ENCODE measurements at regions not wholly inside any gene's neighbourhood (a gene's known extent, or its start where the extent isn't known, plus 50 kb on each side); places are given as distances from the start of the nearest gene placed in this dataset.

DNA sequence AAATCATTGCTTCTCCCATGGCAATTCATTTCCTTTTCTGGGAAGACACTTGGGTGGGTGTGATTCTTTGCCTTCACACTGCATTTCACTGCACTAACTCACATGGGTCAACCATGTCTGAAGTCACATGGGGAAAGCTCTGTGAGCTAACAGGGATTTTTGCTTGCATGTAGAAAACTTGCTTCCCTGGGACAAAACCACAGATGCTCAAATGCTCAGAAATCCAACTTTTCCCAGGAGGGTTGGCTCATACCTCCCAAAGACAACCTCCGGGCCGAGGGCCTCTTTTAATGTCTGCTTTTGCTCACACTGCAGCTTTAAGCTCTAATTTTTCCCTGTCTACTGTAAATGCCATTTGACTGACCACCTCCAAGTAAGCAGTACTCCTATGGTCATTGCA, 1695.2 kb downstream of the STIM2 start:
- Mint-ChIP-seq H3K4me1 (no peaks in the 10 kb centered on the region), H3K4me3 (no peak overlapping the region), H3K27ac (no peak overlapping the region), H3K36me3 (ENCODE audit: low read depth) (no peaks in the 10 kb centered on the region), H3K27me3 (no peaks in the 10 kb centered on the region)
- ATAC-seq (no peak), DNase-seq (no peak)
- no peaks in the 10 kb centered on the region for H3K9me3 ChIP-seq (ENCODE audit: control insufficient read depth, low read length, poor library complexity, severe bottlenecking)

DNA sequence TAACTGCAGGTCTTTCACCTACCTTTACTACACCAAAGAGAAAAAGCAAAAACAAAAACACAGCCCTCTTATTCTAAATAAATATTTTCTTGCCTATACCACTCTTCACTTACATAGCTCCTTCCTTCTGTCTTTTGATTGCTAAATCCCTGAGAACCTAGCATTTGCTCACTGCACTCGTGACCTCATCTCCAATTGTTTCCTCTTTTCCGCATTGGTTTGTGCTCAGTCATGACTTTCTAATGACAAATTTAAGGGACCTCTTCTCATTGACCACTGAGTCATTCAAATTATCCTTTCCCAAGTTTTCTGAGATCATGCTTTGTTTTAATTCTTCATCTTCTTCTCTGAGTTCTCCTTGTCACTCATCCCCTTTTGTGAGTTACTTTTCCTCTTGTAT, 1697.1 kb downstream of the STIM2 start:
- no peak for DNase-seq
- ATAC-seq: no peak
- H3K27ac Mint-ChIP-seq: no peak overlapping the region
- H3K4me1 Mint-ChIP-seq: no peaks in the 10 kb centered on the region
- H3K4me3 Mint-ChIP-seq: no peak overlapping the region
- no peaks in the 10 kb centered on the region for H3K9me3 ChIP-seq (ENCODE audit: control insufficient read depth, low read length, poor library complexity, severe bottlenecking)
- no peaks in the 10 kb centered on the region for H3K27me3 Mint-ChIP-seq
- H3K36me3 Mint-ChIP-seq (ENCODE audit: low read depth): no peaks in the 10 kb centered on the region

DNA sequence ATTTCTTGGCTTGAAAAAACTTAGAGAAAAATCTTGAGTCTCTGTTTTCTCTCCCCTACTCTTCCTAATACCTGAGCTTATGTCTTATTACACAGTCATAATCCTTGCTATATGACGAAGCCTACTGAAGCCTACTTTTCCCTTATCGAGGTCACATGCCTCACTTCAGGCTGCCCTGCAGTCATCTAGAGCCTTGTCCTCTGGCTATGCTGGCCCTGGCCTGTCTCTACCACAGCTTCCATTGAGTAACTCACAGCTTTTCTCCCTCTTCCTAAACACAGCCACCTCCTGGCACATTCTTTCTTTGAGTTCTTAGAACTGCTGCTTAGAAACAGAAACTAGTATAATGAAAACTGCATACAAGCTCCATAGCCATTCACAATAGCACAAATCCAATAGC, 1698.3 kb downstream of the STIM2 start:
- Mint-ChIP-seq H3K27ac (no peak overlapping the region), H3K36me3 (ENCODE audit: low read depth) (no peaks in the 10 kb centered on the region), H3K4me1 (no peaks in the 10 kb centered on the region), H3K4me3 (no peak overlapping the region), H3K27me3 (no peaks in the 10 kb centered on the region)
- DNase-seq (no peak), ATAC-seq (no peak)
- no peaks in the 10 kb centered on the region for H3K9me3 ChIP-seq (ENCODE audit: control insufficient read depth, low read length, poor library complexity, severe bottlenecking)

DNA sequence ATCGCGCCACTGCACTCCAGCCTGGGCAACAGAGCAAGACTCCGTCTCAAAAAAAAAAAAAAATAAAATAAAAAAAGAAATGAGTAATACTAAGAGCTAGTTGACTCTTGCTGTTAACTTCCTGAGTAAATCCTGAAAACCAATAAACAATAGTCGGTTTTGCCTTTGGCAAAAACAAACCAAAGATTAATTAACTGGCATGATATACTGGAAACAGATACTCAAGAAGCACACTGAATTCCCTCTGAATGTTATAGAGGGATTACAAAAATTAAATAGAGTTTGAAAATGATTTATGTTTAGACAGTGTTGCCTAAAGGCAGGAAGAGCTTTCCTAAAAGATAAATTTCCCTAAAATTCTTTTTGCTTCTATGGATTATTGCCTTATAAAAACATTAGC, 1702.3 kb downstream of the STIM2 start:
- no peaks in the 10 kb centered on the region for H3K9me3 ChIP-seq (ENCODE audit: control insufficient read depth, low read length, poor library complexity, severe bottlenecking)
- H3K27ac Mint-ChIP-seq: no peak overlapping the region
- ATAC-seq: no peak
- H3K4me1 Mint-ChIP-seq: no peaks in the 10 kb centered on the region
- H3K36me3 Mint-ChIP-seq (ENCODE audit: low read depth): no peaks in the 10 kb centered on the region
- H3K27me3 Mint-ChIP-seq: no peaks in the 10 kb centered on the region
- no peak for DNase-seq
- H3K4me3 Mint-ChIP-seq: no peak overlapping the region

DNA sequence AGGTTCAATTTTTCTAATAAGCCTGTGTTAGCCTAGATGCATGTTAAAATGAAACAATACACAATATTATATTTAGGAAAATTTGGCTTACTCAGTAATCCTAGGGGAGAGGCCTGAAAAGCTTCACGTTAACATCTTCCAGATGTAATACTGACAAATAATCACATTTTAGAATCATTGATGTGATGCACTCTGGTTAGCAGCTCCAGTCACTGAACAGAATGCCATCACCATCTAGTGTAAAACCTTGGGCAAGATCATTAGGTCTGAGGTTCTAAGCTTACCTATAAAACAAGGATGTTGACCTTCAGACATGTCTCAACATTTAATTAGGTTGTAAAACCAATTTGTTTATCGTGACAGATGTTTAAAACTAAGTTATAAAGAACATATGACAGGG, 1704.8 kb downstream of the STIM2 start:
- Mint-ChIP-seq H3K4me3 (no peak overlapping the region), H3K27ac (no peak overlapping the region), H3K27me3 (no peaks in the 10 kb centered on the region), H3K4me1 (no peaks in the 10 kb centered on the region), H3K36me3 (ENCODE audit: low read depth) (no peaks in the 10 kb centered on the region)
- no peak for ATAC-seq
- no peaks in the 10 kb centered on the region for H3K9me3 ChIP-seq (ENCODE audit: control insufficient read depth, low read length, poor library complexity, severe bottlenecking)
- DNase-seq: no peak

DNA sequence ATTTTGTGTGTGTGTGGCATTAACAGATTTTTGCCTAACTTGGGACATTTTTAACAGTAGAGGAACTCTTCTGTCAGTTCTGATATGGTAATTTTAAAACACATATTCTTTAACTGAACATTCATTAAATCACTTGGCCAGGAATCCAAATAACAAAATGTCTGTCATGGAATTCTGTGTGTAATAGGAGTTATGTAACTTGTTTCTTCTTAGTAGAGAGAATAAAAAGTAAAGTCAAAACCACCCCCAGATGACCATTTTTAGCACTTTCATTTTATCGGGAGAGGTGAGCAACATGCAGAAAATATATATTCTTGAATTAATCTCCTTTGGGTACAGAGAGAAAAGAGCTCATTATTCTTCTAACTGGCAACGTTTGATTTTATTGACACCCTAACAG, 1740.3 kb downstream of the STIM2 start:
- Mint-ChIP-seq H3K4me3 (no peak overlapping the region), H3K4me1 (no peaks in the 10 kb centered on the region), H3K36me3 (ENCODE audit: low read depth) (no peaks in the 10 kb centered on the region), H3K27ac (no peak overlapping the region), H3K27me3 (no peaks in the 10 kb centered on the region)
- H3K9me3 ChIP-seq (ENCODE audit: control insufficient read depth, low read length, poor library complexity, severe bottlenecking): no peaks in the 10 kb centered on the region
- ATAC-seq (no peak), DNase-seq (no peak)

DNA sequence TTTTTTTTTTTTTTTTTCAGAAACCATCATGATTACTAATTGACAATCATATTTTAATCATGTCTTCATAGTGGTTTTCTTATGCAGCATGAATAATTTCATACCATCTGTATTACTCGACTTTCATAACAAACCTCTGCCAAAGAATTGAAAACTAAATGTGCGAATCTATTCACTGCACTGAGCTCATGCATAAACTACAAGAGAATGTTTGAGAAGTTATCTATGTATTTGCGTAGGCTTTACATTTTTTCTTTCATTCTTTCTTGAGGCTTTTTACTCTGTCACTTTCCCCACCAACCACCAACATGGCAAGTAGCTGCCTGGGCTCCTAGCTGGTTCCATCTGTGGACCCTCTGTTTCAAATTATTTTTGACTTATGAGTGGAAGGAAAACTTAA, 1761.0 kb downstream of the STIM2 start:
- Mint-ChIP-seq H3K27me3 (no peaks in the 10 kb centered on the region), H3K36me3 (ENCODE audit: low read depth) (no peaks in the 10 kb centered on the region), H3K4me1 (no peaks in the 10 kb centered on the region), H3K4me3 (no peak overlapping the region), H3K27ac (no peak overlapping the region)
- ATAC-seq: no peak
- no peaks in the 10 kb centered on the region for H3K9me3 ChIP-seq (ENCODE audit: control insufficient read depth, low read length, poor library complexity, severe bottlenecking)
- DNase-seq: no peak

DNA sequence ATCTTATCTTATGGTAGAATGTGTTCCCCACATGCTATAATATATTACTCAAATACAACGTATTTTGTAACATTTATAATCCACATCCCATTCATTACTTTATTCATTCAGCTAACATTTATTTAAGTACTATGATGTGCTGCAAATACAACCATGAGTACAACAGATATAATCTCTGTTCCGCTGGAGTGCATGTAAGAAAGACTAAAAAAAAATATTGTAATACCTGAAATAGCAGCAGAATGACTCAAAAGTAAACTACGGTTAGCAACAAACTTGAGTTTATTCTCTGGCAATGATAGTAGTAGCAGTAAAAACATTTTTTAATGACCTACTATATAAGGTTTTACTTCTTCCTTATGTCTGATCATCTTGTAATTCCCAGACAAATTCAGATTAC, 1776.3 kb downstream of the STIM2 start:
- no peaks in the 10 kb centered on the region for H3K36me3 Mint-ChIP-seq (ENCODE audit: low read depth)
- no peak for ATAC-seq
- H3K4me3 Mint-ChIP-seq: no peak overlapping the region

DNA sequence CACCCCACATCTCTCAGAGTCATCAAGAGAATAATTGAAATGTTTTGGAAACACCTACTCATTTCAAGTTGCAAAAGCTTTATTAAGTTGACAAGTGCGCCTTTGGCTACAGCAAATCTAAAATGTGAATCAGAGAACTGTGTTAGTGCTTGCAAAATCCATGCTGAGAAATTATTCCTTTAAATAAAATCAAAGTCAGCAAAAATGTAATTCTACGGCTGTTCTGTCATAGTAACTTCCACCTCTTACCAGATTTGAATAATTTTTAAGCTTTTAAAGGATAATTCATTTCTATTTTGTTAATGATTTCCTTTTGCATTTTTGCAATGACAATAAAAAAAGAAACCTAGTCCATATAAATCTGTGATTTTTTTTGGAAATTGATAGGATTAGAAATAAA, 1779.1 kb downstream of the STIM2 start:
- Mint-ChIP-seq H3K36me3 (ENCODE audit: low read depth) (no peaks in the 10 kb centered on the region), H3K4me1 (no peaks in the 10 kb centered on the region), H3K27ac (no peak overlapping the region), H3K4me3 (no peak overlapping the region), H3K27me3 (no peaks in the 10 kb centered on the region)
- no peak for ATAC-seq
- H3K9me3 ChIP-seq (ENCODE audit: control insufficient read depth, low read length, poor library complexity, severe bottlenecking): no peaks in the 10 kb centered on the region
- no peak for DNase-seq

More for the DNA sequence above, 1776.3 kb downstream of the STIM2 start:
- DNase-seq: no peak
- H3K27me3 Mint-ChIP-seq: no peaks in the 10 kb centered on the region
- H3K9me3 ChIP-seq (ENCODE audit: control insufficient read depth, low read length, poor library complexity, severe bottlenecking): no peaks in the 10 kb centered on the region
- no peak overlapping the region for H3K27ac Mint-ChIP-seq
- H3K4me1 Mint-ChIP-seq: no peaks in the 10 kb centered on the region

DNA sequence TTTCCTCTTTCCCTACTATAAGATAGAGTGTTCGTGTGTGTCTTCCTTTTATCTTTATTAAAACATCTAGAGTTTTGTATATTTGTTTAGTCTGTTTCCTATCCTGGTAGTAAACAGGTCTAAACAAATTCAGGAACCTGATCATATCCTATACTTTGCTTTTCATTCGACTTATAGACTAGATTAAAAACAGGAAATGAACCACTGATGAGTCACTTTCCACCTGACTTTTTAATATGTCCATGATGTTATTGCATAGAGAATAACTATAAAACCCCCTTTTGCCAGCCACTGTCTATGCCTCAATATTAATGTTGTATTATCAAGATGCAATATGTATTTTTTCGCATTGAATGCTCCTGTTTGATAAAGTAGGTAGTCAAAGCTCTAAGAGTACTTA, 1794.0 kb downstream of the STIM2 start:
- H3K36me3 Mint-ChIP-seq (ENCODE audit: low read depth): no peaks in the 10 kb centered on the region
- no peaks in the 10 kb centered on the region for H3K9me3 ChIP-seq (ENCODE audit: control insufficient read depth, low read length, poor library complexity, severe bottlenecking)
- no peak overlapping the region for H3K27ac Mint-ChIP-seq
- no peaks in the 10 kb centered on the region for H3K4me1 Mint-ChIP-seq
- ATAC-seq: no peak
- no peak overlapping the region for H3K4me3 Mint-ChIP-seq
- no peaks in the 10 kb centered on the region for H3K27me3 Mint-ChIP-seq
- DNase-seq: no peak

DNA sequence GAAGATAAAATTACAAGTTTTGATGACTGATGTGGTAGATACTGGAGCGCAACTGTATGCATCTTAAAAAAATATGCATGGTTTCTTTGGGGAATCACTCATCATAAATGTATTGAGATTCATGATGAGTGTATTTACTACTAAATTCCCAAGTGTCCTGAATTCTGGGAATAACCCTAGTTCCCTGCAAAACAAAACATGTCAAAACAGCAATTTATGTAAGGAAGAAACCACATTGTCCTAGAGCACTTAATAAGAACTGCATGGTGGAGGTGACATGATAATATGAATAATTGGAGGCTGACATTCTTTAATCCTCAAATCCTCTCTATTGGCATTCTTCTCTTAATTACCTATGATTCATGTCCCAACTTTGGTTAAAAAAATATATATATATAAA, 1804.7 kb downstream of the STIM2 start:
- DNase-seq: no peak
- Mint-ChIP-seq H3K27ac (no peak overlapping the region), H3K36me3 (ENCODE audit: low read depth) (no peaks in the 10 kb centered on the region), H3K4me3 (no peak overlapping the region), H3K4me1 (no peaks in the 10 kb centered on the region), H3K27me3 (no peaks in the 10 kb centered on the region)
- H3K9me3 ChIP-seq (ENCODE audit: control insufficient read depth, low read length, poor library complexity, severe bottlenecking): no peaks in the 10 kb centered on the region
- ATAC-seq: no peak

DNA sequence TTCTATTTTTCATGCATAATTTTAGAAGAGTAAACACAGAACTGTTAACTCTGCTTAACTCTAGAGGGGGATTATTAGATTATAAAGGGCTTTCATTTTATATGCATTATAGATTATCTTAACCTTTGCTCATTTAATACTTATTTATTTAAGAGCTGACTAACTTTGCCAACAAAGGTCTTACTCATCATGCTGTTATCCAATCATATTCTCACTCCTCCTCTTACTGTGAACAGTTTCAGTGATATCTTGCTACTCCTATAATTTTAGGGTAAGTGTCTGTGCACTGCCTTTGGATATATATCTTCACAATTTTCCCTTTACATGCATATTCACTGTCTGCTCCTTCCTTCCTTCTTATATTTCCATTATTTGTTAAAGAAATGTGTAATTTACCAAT, 1814.9 kb downstream of the STIM2 start:
- H3K9me3 ChIP-seq (ENCODE audit: control insufficient read depth, low read length, poor library complexity, severe bottlenecking): no peaks in the 10 kb centered on the region
- no peak for DNase-seq
- H3K4me3 Mint-ChIP-seq: no peak overlapping the region
- no peak for ATAC-seq
- H3K4me1 Mint-ChIP-seq: no peaks in the 10 kb centered on the region
- no peak overlapping the region for H3K27ac Mint-ChIP-seq
- no peaks in the 10 kb centered on the region for H3K36me3 Mint-ChIP-seq (ENCODE audit: low read depth)
- no peaks in the 10 kb centered on the region for H3K27me3 Mint-ChIP-seq

DNA sequence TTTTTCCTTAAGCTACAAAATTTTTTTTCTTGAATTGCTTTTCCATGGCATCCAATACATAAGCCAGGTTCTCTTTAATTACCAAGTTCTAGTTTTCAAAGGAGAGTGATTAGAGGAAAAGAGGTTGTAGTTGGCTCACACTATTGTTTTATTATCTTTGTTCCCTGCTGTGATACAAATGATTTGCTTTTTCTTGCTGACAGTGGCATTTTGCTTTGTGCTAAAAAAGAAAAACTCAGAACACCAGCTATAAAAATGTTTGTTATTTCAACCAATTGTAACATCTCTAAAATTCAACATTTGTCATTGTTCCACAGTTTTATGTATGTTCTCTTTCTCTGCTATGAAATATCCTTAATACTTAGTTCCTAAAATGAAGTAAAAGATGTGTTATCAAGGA, 1817.2 kb downstream of the STIM2 start:
- Mint-ChIP-seq H3K27me3 (no peaks in the 10 kb centered on the region), H3K4me1 (no peaks in the 10 kb centered on the region), H3K4me3 (no peak overlapping the region), H3K36me3 (ENCODE audit: low read depth) (no peaks in the 10 kb centered on the region), H3K27ac (no peak overlapping the region)
- no peak for DNase-seq
- H3K9me3 ChIP-seq (ENCODE audit: control insufficient read depth, low read length, poor library complexity, severe bottlenecking): no peaks in the 10 kb centered on the region
- no peak for ATAC-seq

DNA sequence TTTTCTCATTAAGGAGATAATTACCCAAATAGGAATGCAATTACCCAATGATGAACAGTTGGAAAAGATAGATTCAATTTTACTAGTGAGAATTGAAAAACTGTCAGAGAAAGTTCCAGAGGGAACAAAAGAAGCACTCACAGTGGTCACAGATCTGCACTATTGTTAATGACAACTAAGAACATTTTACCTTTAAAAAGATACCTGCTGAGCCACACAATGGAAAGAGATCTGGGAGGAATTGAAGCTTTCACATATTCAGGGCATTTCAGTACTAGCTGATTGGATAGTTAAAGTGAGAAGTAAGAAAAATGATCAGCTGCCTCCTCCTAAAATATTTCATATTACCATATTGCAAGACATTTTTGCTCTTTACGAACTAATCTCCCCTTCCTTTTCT, 1822.2 kb downstream of the STIM2 start:
- Mint-ChIP-seq H3K4me3 (no peak overlapping the region), H3K27me3 (no peaks in the 10 kb centered on the region), H3K36me3 (ENCODE audit: low read depth) (no peaks in the 10 kb centered on the region), H3K27ac (no peak overlapping the region), H3K4me1 (no peaks in the 10 kb centered on the region)
- no peak for DNase-seq
- no peaks in the 10 kb centered on the region for H3K9me3 ChIP-seq (ENCODE audit: control insufficient read depth, low read length, poor library complexity, severe bottlenecking)
- ATAC-seq: no peak

DNA sequence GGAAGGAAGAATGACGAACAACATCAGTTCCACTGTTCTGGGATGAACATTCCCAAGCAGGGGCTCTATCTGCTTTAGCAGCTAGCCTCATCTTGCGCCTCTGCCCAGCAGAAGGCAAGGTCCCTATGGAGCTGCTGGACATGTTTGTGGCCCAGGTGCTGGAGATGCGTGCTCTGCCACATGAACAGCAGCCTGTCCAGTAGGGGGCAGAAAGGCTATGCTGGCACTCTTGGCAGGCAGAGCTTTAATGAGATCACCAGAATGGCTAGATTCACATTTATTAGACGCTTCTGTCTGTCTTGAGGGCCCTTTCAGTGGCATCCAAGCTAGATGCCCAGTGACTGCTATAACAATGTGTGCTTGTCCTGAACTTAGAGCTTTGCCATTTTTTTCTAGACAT, 1826.0 kb downstream of the STIM2 start:
- no peaks in the 10 kb centered on the region for H3K9me3 ChIP-seq (ENCODE audit: control insufficient read depth, low read length, poor library complexity, severe bottlenecking)
- Mint-ChIP-seq H3K27me3 (no peaks in the 10 kb centered on the region), H3K27ac (no peak overlapping the region), H3K4me1 (no peaks in the 10 kb centered on the region), H3K36me3 (ENCODE audit: low read depth) (no peaks in the 10 kb centered on the region), H3K4me3 (no peak overlapping the region)
- no peak for DNase-seq
- no peak for ATAC-seq

Data from T-helper 17 cell (primary cell).